Endothelial cell of umbilical vein (primary cell): ENCODE measurements at regions not wholly inside any gene's neighbourhood (a gene's known extent, or its start where the extent isn't known, plus 50 kb on each side); places are given as distances from the start of the nearest gene placed in this dataset.

Experiments
- BruUV-seq: library from RNA; stranded (reverse); fragments of 400-500 nt; replicated peaks from 2 replicates; lab custom pipeline; 2021; lab: Mats Ljungman, UMichigan
- CTCF ChIA-PET: fragments of 300-600, 350-600 bp; sonication (Branson Sonifier 250); formaldehyde crosslinking; loops from one replicate; lab custom pipeline; 2021; ENCODE audit warnings: antibody characterized with exemption, inconsistent platforms; lab: Charles Lee
- POLR2A ChIA-PET: fragments of 300-600, 350-600 bp; sonication (Branson Sonifier 250); formaldehyde crosslinking; loops from one replicate; lab custom pipeline; 2021; ENCODE audit warnings: antibody characterized with exemption, inconsistent platforms; lab: Charles Lee
- DNase-seq: peaks from one replicate; pipeline ENCODE4 v3.0.0-alpha.2; 2011; ENCODE audit warnings: low read depth, low spot score
- FAIRE-seq: peaks from 2 replicates; lab custom pipeline; 2011; peaks lifted over from hg19 to GRCh38; lab: Jason Lieb, UNC
- H2AFZ ChIP-seq: 2 replicates; pipeline ENCODE4 v1.6.0; 2012; ENCODE audit warnings: low read depth, low read length, control low read depth, inconsistent platforms
- H3K27ac ChIP-seq: 2 replicates; pipeline ENCODE4 v1.5.1; 2011; ENCODE audit warnings: low read depth, mild to moderate bottlenecking, control low read depth, low read length, moderate library complexity; ENCODE audit not compliant: insufficient read depth
- H3K27me3 ChIP-seq, 2 experiments: 2 replicates each; pipeline versions ENCODE4 v1.6.0 to v1.6.1; 2011; ENCODE audit warnings: low read length in 2 of 2, mixed read lengths in 1 of 2; ENCODE audit not compliant: control insufficient read depth in 2 of 2, insufficient read depth in 2 of 2
- H3K36me3 ChIP-seq, 2 experiments: 2 replicates in 1 of 2; 3 replicates in 1 of 2; pipeline ENCODE4 v1.5.1; 2011; ENCODE audit warnings: low read length in 2 of 2, mild to moderate bottlenecking in 1 of 2, moderate library complexity in 1 of 2; ENCODE audit not compliant: control insufficient read depth in 2 of 2, insufficient read depth in 2 of 2; ENCODE audit errors: extremely low read depth in 1 of 2
- H3K4me1 ChIP-seq: 3 replicates; pipeline ENCODE4 v1.5.1; 2011; ENCODE audit warnings: mild to moderate bottlenecking, low read length; ENCODE audit not compliant: control insufficient read depth, insufficient read depth; ENCODE audit errors: extremely low read depth
- H3K4me2 ChIP-seq: 2 replicates; pipeline ENCODE4 v1.6.1; 2011; ENCODE audit warnings: low read length, control low read depth, mixed read lengths; ENCODE audit not compliant: insufficient read depth
- H3K4me3 ChIP-seq, 3 experiments: fragments of 200-600 bp in 1 of 3; sonication (generic), shearing (Covaris generic) in 1 of 3; replicated peaks in 1 of 3; 2 replicates each; pipeline ENCODE4 v1.5.1; 2011 to 2016; ENCODE audit warnings: control low read depth in 3 of 3, low read length in 3 of 3, mild to moderate bottlenecking in 2 of 3, inconsistent platforms in 1 of 3, low read depth in 1 of 3, moderate library complexity in 1 of 3; ENCODE audit not compliant: insufficient read depth in 1 of 3
- H3K79me2 ChIP-seq: 2 replicates; pipeline ENCODE4 v1.6.0; 2012; ENCODE audit warnings: low read length, inconsistent platforms; ENCODE audit not compliant: control insufficient read depth, insufficient read depth
- H3K9ac ChIP-seq: replicated peaks from 2 replicates; pipeline ENCODE3; 2011; ENCODE audit warnings: low read length, control low read depth; ENCODE audit not compliant: insufficient read depth; ENCODE audit errors: extremely low read depth
- H3K9me1 ChIP-seq: replicated peaks from 3 replicates; pipeline ENCODE4 v1.6.0; 2011; ENCODE audit warnings: mild to moderate bottlenecking, low read length; ENCODE audit not compliant: control insufficient read depth, insufficient read depth; ENCODE audit errors: extremely low read depth
- H3K9me3 ChIP-seq: replicated peaks from 2 replicates; pipeline ENCODE4 v1.5.1; 2012; ENCODE audit warnings: low read length, inconsistent platforms; ENCODE audit not compliant: control insufficient read depth, insufficient read depth
- H4K20me1 ChIP-seq: replicated peaks from 2 replicates; pipeline ENCODE3; 2011; ENCODE audit warnings: mild to moderate bottlenecking, low read length; ENCODE audit not compliant: control insufficient read depth, insufficient read depth; ENCODE audit errors: extremely low read depth
- EZH2 ChIP-seq: IDR thresholded peaks from 2 replicates; pipeline ENCODE4 v1.6.1; 2012; ENCODE audit warnings: borderline replicate concordance, low read depth, mild to moderate bottlenecking, moderate library complexity, low read length, inconsistent platforms; ENCODE audit not compliant: severe bottlenecking
- FOS ChIP-seq: IDR thresholded peaks from 2 replicates; pipeline ENCODE4 v1.6.1; 2011; ENCODE audit warnings: mild to moderate bottlenecking, low read length, moderate library complexity, borderline replicate concordance; ENCODE audit not compliant: insufficient read depth
- GATA2 ChIP-seq: IDR thresholded peaks from 2 replicates; pipeline ENCODE4 v1.7.0; 2011; ENCODE audit warnings: low read depth, mild to moderate bottlenecking, moderate library complexity, mixed read lengths, low read length; ENCODE audit not compliant: insufficient read length, insufficient read depth
- JUN ChIP-seq: IDR thresholded peaks from 2 replicates; pipeline ENCODE4 v1.6.1; 2011; ENCODE audit warnings: borderline replicate concordance, low read depth; ENCODE audit not compliant: insufficient read length, insufficient read depth
- MYC ChIP-seq: IDR thresholded peaks from one replicate; pipeline ENCODE4 v1.6.1; 2011; ENCODE audit warnings: mild to moderate bottlenecking, low read depth, low read length
- POLR2A ChIP-seq: IDR thresholded peaks from 2 replicates; pipeline ENCODE4 v1.6.1; 2012; ENCODE audit warnings: low read depth, mild to moderate bottlenecking, control low read depth, low read length
- POLR2AphosphoS5 ChIP-seq: IDR thresholded peaks from 2 replicates; pipeline ENCODE4 v1.6.1; 2012; ENCODE audit warnings: low read depth, mild to moderate bottlenecking, control low read depth, low read length, moderate library complexity; ENCODE audit not compliant: insufficient read depth
- dilution Hi-C: fragments of 300-500 bp; cut with MboI; formaldehyde crosslinking; loops from one replicate; pipeline ENCODE4 v1.15.0; 2019; ENCODE audit warnings: low sequenced_read_pairs; ENCODE audit not compliant: extremely low pct_ligation_motif_present
- intact Hi-C: fragments of 100-400 bp; cut with micrococcal nuclease; formaldehyde crosslinking; loops from one replicate; pipeline ENCODE4 v1.10.0; 2022
- TF ChIP-seq, protein P1 (sequence below), 2 donors: IDR thresholded peaks; 1 replicate in 1 of 2; 2 replicates in 1 of 2; pipeline ENCODE4 v1.5.1; 2011; ENCODE audit warnings: low read length in 2 of 2, mild to moderate bottlenecking in 2 of 2, moderate library complexity in 2 of 2, control low read depth in 1 of 2, inconsistent platforms in 1 of 2, low read depth in 1 of 2; ENCODE audit not compliant: insufficient read depth in 1 of 2; ENCODE audit errors: extremely low read depth in 1 of 2
- TF ChIP-seq, protein P2 (sequence below): IDR thresholded peaks from 2 replicates; pipeline ENCODE4 v1.6.1; 2011; ENCODE audit not compliant: insufficient read depth, insufficient read length

DNA sequence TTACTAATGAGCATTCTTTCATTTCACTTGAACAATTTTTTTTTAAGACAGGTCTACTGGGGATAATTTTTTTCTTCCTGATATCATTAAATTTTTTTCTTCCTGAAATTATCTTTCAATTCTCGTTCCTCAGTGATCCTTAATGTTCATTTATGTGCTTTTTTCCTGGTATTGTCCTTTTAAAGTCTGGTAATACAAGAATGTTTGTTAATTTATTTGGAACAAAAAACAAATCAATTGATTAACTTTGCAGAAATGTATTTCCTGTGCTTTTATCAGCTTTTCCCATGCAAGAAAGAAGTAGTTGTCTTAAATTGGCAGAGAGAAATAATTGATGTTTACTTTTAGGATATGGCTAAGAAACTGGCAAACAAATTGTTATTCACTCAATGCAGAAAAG, 945.4 kb upstream of the MIR17HG start:
- H4K20me1 ChIP-seq = no peaks in the 10 kb centered on the region
- no peaks in the 10 kb centered on the region for H3K4me1 ChIP-seq
- no peaks in the 10 kb centered on the region for H3K9me1 ChIP-seq
- no peaks in the 10 kb centered on the region for H3K36me3 ChIP-seq
- no TSS peak for BruUV-seq
- intact Hi-C loops = no loop called here
- no peak overlapping the region for H3K4me3 ChIP-seq
- no peak overlapping the region for H3K27ac ChIP-seq
- no peak overlapping the region for H2AFZ ChIP-seq
- ChIA-PET POLR2A (no interaction called here), CTCF (no interaction called here)
- dilution Hi-C loops = no loop called here
- H3K79me2 ChIP-seq = no peaks in the 10 kb centered on the region
- H3K9ac ChIP-seq = no peak overlapping the region
- FAIRE-seq = no peak
- H3K9me3 ChIP-seq = no peaks in the 10 kb centered on the region
- H3K27me3 ChIP-seq = no peaks in the 10 kb centered on the region
- H3K4me2 ChIP-seq = no peak overlapping the region
- TF ChIP-seq, protein P1, sequence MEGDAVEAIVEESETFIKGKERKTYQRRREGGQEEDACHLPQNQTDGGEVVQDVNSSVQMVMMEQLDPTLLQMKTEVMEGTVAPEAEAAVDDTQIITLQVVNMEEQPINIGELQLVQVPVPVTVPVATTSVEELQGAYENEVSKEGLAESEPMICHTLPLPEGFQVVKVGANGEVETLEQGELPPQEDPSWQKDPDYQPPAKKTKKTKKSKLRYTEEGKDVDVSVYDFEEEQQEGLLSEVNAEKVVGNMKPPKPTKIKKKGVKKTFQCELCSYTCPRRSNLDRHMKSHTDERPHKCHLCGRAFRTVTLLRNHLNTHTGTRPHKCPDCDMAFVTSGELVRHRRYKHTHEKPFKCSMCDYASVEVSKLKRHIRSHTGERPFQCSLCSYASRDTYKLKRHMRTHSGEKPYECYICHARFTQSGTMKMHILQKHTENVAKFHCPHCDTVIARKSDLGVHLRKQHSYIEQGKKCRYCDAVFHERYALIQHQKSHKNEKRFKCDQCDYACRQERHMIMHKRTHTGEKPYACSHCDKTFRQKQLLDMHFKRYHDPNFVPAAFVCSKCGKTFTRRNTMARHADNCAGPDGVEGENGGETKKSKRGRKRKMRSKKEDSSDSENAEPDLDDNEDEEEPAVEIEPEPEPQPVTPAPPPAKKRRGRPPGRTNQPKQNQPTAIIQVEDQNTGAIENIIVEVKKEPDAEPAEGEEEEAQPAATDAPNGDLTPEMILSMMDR (IDR thresholded peaks at IDR 0.05; ENCODE audit: extremely low read depth in 1 of 2, insufficient read depth in 1 of 2, low read depth in 1 of 2, low read length in 2 of 2) = no peak
- TF ChIP-seq GATA2 = no peak
- no peak for TF ChIP-seq JUN
- TF ChIP-seq MYC = no peak
- no peak for TF ChIP-seq POLR2A
- TF ChIP-seq, protein P2, sequence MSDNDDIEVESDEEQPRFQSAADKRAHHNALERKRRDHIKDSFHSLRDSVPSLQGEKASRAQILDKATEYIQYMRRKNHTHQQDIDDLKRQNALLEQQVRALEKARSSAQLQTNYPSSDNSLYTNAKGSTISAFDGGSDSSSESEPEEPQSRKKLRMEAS = no peak
- TF ChIP-seq EZH2 = no peak
- TF ChIP-seq FOS = no peak
- TF ChIP-seq POLR2AphosphoS5 = no peak
- DNase-seq = no peak
